Fibroblast of lung (primary cell): ENCODE measurements at regions not wholly inside any gene's neighbourhood (a gene's known extent, or its start where the extent isn't known, plus 50 kb on each side); places are given as distances from the start of the nearest gene placed in this dataset.

Experiments used
- CTCF ChIP-seq, 2 donors: IDR thresholded peaks in 1 of 2; conservative IDR thresholded peaks in 1 of 2; 1 replicate in 1 of 2; 2 replicates in 1 of 2; pipeline ENCODE4 v1.5.1; 2011 to 2012; ENCODE audit warnings: low read length in 2 of 2, control low read depth in 1 of 2, inconsistent platforms in 1 of 2, low read depth in 1 of 2, mild to moderate bottlenecking in 1 of 2
- EZH2 ChIP-seq: IDR thresholded peaks from 2 replicates; pipeline ENCODE4 v1.5.1; 2012; ENCODE audit warnings: low read length, control low read depth, mild to moderate bottlenecking; ENCODE audit errors: missing control alignments

- TF ChIP-seq CTCF (conservative IDR thresholded peaks at IDR 0.05 in 1 of 2, IDR thresholded peaks at IDR 0.05 in 1 of 2; ENCODE audit: low read depth in 1 of 2, low read length in 2 of 2) (no peak), EZH2 (no peak)
Observed at GRCh38 chr9:30127371-30127770, 2257.1 kb upstream of the ACO1 start.
